ENCODE measurements at regions not wholly inside any gene's neighbourhood (a gene's known extent, or its start where the extent isn't known, plus 50 kb on each side); places are given as distances from the start of the nearest gene placed in this dataset.

DNA sequence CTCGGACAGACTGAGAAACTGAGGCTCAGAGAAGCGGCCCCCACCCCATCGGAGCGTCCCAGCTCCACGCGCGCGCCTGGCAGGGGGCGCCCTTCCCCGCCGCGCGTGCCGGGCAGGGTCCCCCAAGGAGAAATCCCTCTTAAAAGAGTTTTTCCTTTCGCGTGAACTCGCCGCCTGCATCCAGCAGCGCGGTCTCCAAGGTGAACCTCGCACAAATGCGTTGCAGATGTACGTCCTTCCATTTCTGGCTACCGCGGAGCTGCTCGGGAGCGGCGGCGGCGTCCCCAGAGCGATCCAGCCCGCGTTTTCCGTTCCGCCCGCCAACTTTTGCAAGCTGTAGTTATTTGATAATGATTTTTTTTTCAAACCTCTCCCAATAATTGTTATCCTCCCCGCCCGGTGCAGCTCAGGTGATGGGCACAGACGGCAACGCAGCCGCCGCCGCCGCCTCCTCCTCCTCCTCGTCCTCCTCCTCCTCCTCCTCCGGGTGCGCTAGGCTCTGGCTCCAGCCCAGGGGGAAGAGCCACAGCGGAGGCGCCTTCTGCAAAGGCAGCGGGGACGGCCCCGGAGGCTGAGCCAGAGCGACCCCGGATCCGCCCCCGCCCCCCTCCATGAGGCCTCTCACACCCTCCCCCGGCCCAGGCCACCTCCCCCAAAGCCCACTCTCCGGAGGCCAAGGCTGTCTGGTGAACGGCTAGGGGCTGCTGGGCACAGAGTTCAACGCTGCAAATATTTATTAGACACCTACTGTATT is 74.0 kb upstream of the CUX1 start:
- TF ChIP-seq, protein P1, sequence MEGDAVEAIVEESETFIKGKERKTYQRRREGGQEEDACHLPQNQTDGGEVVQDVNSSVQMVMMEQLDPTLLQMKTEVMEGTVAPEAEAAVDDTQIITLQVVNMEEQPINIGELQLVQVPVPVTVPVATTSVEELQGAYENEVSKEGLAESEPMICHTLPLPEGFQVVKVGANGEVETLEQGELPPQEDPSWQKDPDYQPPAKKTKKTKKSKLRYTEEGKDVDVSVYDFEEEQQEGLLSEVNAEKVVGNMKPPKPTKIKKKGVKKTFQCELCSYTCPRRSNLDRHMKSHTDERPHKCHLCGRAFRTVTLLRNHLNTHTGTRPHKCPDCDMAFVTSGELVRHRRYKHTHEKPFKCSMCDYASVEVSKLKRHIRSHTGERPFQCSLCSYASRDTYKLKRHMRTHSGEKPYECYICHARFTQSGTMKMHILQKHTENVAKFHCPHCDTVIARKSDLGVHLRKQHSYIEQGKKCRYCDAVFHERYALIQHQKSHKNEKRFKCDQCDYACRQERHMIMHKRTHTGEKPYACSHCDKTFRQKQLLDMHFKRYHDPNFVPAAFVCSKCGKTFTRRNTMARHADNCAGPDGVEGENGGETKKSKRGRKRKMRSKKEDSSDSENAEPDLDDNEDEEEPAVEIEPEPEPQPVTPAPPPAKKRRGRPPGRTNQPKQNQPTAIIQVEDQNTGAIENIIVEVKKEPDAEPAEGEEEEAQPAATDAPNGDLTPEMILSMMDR (IDR thresholded peaks at IDR 0.05; ENCODE audit: low read length): peak; percentile 97
- TF ChIP-seq EZH2 (IDR thresholded peaks at IDR 0.05; ENCODE audit: borderline replicate concordance, low read length): no peak

Measured in OCI-LY1 (cell line).